DMS153 treated with DMSO at 0.1 percent for 48 hours (cell line): ENCODE measurements at regions not wholly inside any gene's neighbourhood (a gene's known extent, or its start where the extent isn't known, plus 50 kb on each side); places are given as distances from the start of the nearest gene placed in this dataset.
"Not testable (repeated sequence)": the region's sequence is repeated elsewhere in the genome, so short reads cannot be mapped to it uniquely, and the experiment has no call there.

Source experiments
- DNase-seq: peaks from one replicate; lab custom pipeline; 2025; ENCODE audit not compliant: unreplicated experiment; lab: John Stamatoyannopoulos, UW

GRCh38 chr4:110424144-110424543 is 51.8 kb upstream of the ENPEP start:
- no peak for DNase-seq

- DNase-seq = no peak
Measured at GRCh38 chr4:110418641-110419040, 57.3 kb upstream of the ENPEP start.

- DNase-seq = no peak
Measured at GRCh38 chr4:110417136-110417535, 58.8 kb upstream of the ENPEP start.

- DNase-seq = no peak
Measured at GRCh38 chr4:110415478-110415877, 60.5 kb upstream of the ENPEP start.

- DNase-seq = no peak
Measured at GRCh38 chr4:110415041-110415440, 60.9 kb upstream of the ENPEP start.

- DNase-seq = no peak
Measured at GRCh38 chr4:110414561-110414920, 61.4 kb upstream of the ENPEP start.

GRCh38 chr4:110413807-110414560 is 62.0 kb upstream of the ENPEP start:
- not testable (repeated sequence) for DNase-seq

- DNase-seq = no peak
Measured at GRCh38 chr4:110412354-110413065, 63.4 kb upstream of the ENPEP start.

- peak; percentile 30 for DNase-seq
Measured at GRCh38 chr4:110411574-110412011, 64.4 kb upstream of the ENPEP start.

GRCh38 chr4:110410853-110411573 is 64.9 kb upstream of the ENPEP start:
- not testable (repeated sequence) for DNase-seq

GRCh38 chr4:110400086-110400485 is 75.9 kb upstream of the ENPEP start:
- no peak for DNase-seq

GRCh38 chr4:110399046-110399445 is 76.9 kb upstream of the ENPEP start:
- not testable (repeated sequence) for DNase-seq

- DNase-seq = no peak
Measured at GRCh38 chr4:110396963-110397362, 79.0 kb upstream of the ENPEP start.

GRCh38 chr4:110395421-110395820 is 80.5 kb upstream of the ENPEP start:
- no peak for DNase-seq

- no peak for DNase-seq
Measured at GRCh38 chr4:110394871-110395270, 81.1 kb upstream of the ENPEP start.

- DNase-seq = no peak
Measured at GRCh38 chr4:110381784-110382183, 94.2 kb upstream of the ENPEP start.

GRCh38 chr4:110372485-110372884 is 103.5 kb upstream of the ENPEP start:
- DNase-seq = no peak

- no peak for DNase-seq
Measured at GRCh38 chr4:110371016-110371770, 104.8 kb upstream of the ENPEP start.

- no peak for DNase-seq
Measured at GRCh38 chr4:110368409-110368808, 107.5 kb upstream of the ENPEP start.

GRCh38 chr4:110367156-110367555 is 108.8 kb upstream of the ENPEP start:
- no peak for DNase-seq

- DNase-seq = no peak
Measured at GRCh38 chr4:110365761-110366160, 110.2 kb upstream of the ENPEP start.
